Body of pancreas (tissue), 4 donors: ENCODE measurements at regions not wholly inside any gene's neighbourhood (a gene's known extent, or its start where the extent isn't known, plus 50 kb on each side); places are given as distances from the start of the nearest gene placed in this dataset.

Experiments
- CTCF ChIP-seq, 7 experiments: fragments of 450-650 bp in 4 of 7; fragments of 200-600 bp in 3 of 7; sonication (generic) in 3 of 7; IDR thresholded peaks; one replicate each; pipeline ENCODE4 v1.5.1; 2016 to 2019; ENCODE audit warnings: antibody characterized with exemption in 7 of 7
- POLR2A ChIP-seq, 3 donors: fragments of 450-650 bp; IDR thresholded peaks; one replicate each; pipeline ENCODE4 v1.6.1; 2016; ENCODE audit warnings: antibody characterized with exemption in 3 of 3, mild to moderate bottlenecking in 2 of 3

GRCh38 chrX:124984140-124984813 lies 335.4 kb upstream of the TEX13C start:
- TF ChIP-seq CTCF (IDR thresholded peaks at IDR 0.05) (no peak), POLR2A (IDR thresholded peaks at IDR 0.05) (no peak)
